ENCODE measurements at regions not wholly inside any gene's neighbourhood (a gene's known extent, or its start where the extent isn't known, plus 50 kb on each side); places are given as distances from the start of the nearest gene placed in this dataset.

GRCh38 chr22:48678171-48679135 is 1149.2 kb downstream of the BRD1 start (continued):
- no peak for TF ChIP-seq RFX5 (IDR thresholded peaks at IDR 0.05; ENCODE audit: low read depth, low read length)

- Histone ChIP-seq H3K27ac (ENCODE audit: insufficient read depth, low read length) (no peak overlapping the region), H3K4ac (ENCODE audit: low read depth, low read length) (no peak overlapping the region), H3K9me1 (ENCODE audit: insufficient read depth, low read length) (no peaks in the 10 kb centered on the region), H3K4me3 (ENCODE audit: insufficient read depth, low read depth, low read length) (no peak overlapping the region), H2AK5ac (ENCODE audit: low read depth, low read length) (no peak overlapping the region), H3K23ac (ENCODE audit: low read depth, low read length) (no peak overlapping the region), H3K36me3 (ENCODE audit: control insufficient read depth, insufficient read depth, low read length) (no peaks in the 10 kb centered on the region), H2BK5ac (ENCODE audit: low read depth, low read length, poor library complexity, severe bottlenecking) (no peak overlapping the region), H2AK9ac (replicated peaks; ENCODE audit: low read depth, low read length, poor library complexity) (no peak overlapping the region), H2AFZ (replicated peaks; ENCODE audit: low read length, poor library complexity) (no peak overlapping the region), H3K14ac (replicated peaks; ENCODE audit: low read depth, low read length) (no peak overlapping the region), H2BK120ac (ENCODE audit: low read depth, low read length) (no peak overlapping the region), H2BK15ac (ENCODE audit: low read depth, low read length) (no peak overlapping the region), H3K4me1 (ENCODE audit: control insufficient read depth, insufficient read depth, low read length) (no peaks in the 10 kb centered on the region), H3K79me1 (ENCODE audit: low read depth in 1 of 2, low read length in 2 of 2) (no peaks in the 10 kb centered on the region), H3K18ac (ENCODE audit: low read depth, low read length) (no peak overlapping the region), H3K27me3 (ENCODE audit: control insufficient read depth, insufficient read depth, low read length) (no peaks in the 10 kb centered on the region), H4K5ac (ENCODE audit: low read depth, low read length) (no peak overlapping the region), H3K9ac (ENCODE audit: low read depth, low read length) (no peak overlapping the region), H3K56ac (ENCODE audit: extremely low read depth, insufficient read depth, low read length) (no peak overlapping the region), H4K91ac (ENCODE audit: insufficient read depth, low read depth, low read length) (no peak overlapping the region), H4K20me1 (ENCODE audit: insufficient read depth, low read length) (no peaks in the 10 kb centered on the region), H3K9me3 (ENCODE audit: control insufficient read depth, insufficient read depth, low read length) (peaks cover 63% of the 10 kb centered on the region), H2BK20ac (ENCODE audit: low read depth, low read length) (no peak overlapping the region), H4K8ac (ENCODE audit: low read depth in 2 of 2, low read length in 2 of 2) (no peak overlapping the region), H3K4me2 (ENCODE audit: low read depth, low read length) (no peak overlapping the region)
- ATAC-seq (ENCODE audit: low read depth) = no peak
- DNase-seq = no peak
- no TSS peak for BruUV-seq (replicated peaks)
- ChIA-PET CTCF (no interaction called here), POLR2A (ENCODE audit: unreplicated experiment) (no interaction called here)
- in situ Hi-C loops (cut with MboI; ENCODE audit: low sequenced_read_pairs) = no loop called here
- intact Hi-C loops (cut with micrococcal nuclease) = no loop called here
- 50% methylated on average over 1 of the region's 7 CpGs; no CpG with 5 or more reads in 1 of the 2 experiments for WGBS, 2 experiments (ENCODE audit: extremely low coverage in 2 of 2, insufficient read length in 1 of 2)
- TF ChIP-seq FOS (IDR thresholded peaks at IDR 0.05; ENCODE audit: low read depth, low read length) = no peak
- TF ChIP-seq USF2 (IDR thresholded peaks at IDR 0.05; ENCODE audit: low read depth, low read length) = no peak
- TF ChIP-seq RAD21 (IDR thresholded peaks at IDR 0.05; ENCODE audit: low read length) = no peak
- no peak for TF ChIP-seq POLR2A (IDR thresholded peaks at IDR 0.05; ENCODE audit: low read depth, low read length)
- dilution Hi-C loops (cut with HindIII; ENCODE audit: low sequenced_read_pairs, unreplicated experiment) = no loop called here
Measured at GRCh38 chr22:48677621-48678020, 1150.1 kb downstream of the BRD1 start.

Data from IMR-90 (cell line).